ENCODE measurements at regions not wholly inside any gene's neighbourhood (a gene's known extent, or its start where the extent isn't known, plus 50 kb on each side); places are given as distances from the start of the nearest gene placed in this dataset.

- TF ChIP-seq CTCF (conservative IDR thresholded peaks at IDR 0.05 in 1 of 2, IDR thresholded peaks at IDR 0.05 in 1 of 2; ENCODE audit: low read depth in 1 of 2, low read length in 2 of 2) (no peak), EZH2 (IDR thresholded peaks at IDR 0.05; ENCODE audit: low read length, missing control alignments) (no peak)
These were observed 268.8 kb downstream of the NSG2 start for GRCh38 chr5:174314261-174314660.
